Testis (tissue), 2 donors: ENCODE measurements at regions not wholly inside any gene's neighbourhood (a gene's known extent, or its start where the extent isn't known, plus 50 kb on each side); places are given as distances from the start of the nearest gene placed in this dataset.
"Not testable (repeated sequence)": the region's sequence is repeated elsewhere in the genome, so short reads cannot be mapped to it uniquely, and the experiment has no call there.

Experiments used
- DNase-seq: peaks from one replicate; pipeline ENCODE4 v3.0.0-alpha.2; 2019
- H3K27ac ChIP-seq, 2 donors: fragments of 200-600 bp; sonication (generic); one replicate each; pipeline ENCODE4 v1.5.1; 2019
- H3K27me3 ChIP-seq: fragments of 200-600 bp; sonication (generic); one replicate; pipeline ENCODE4 v1.5.1; 2019
- H3K36me3 ChIP-seq: fragments of 200-600 bp; sonication (generic); one replicate; pipeline ENCODE4 v1.5.1; 2017; ENCODE audit warnings: low read depth; ENCODE audit errors: missing control alignments
- H3K4me1 ChIP-seq: fragments of 200-600 bp; sonication (generic); one replicate; pipeline ENCODE4 v1.5.1; 2019
- H3K4me3 ChIP-seq, 2 donors: fragments of 200-600 bp; sonication (generic); one replicate each; pipeline ENCODE4 v1.5.1; 2017 to 2019
- H3K9me3 ChIP-seq: fragments of 200-600 bp; sonication (generic); one replicate; pipeline ENCODE4 v1.5.1; 2017
- CTCF ChIP-seq, 3 experiments: fragments of 450-650 bp in 2 of 3; fragments of 200-600 bp in 1 of 3; sonication (generic) in 1 of 3; IDR thresholded peaks; one replicate each; pipeline ENCODE4 v1.5.1; 2016 to 2019; ENCODE audit warnings: antibody characterized with exemption in 3 of 3, mild to moderate bottlenecking in 2 of 3, moderate library complexity in 1 of 3
- POLR2A ChIP-seq: fragments of 450-650 bp; IDR thresholded peaks from one replicate; pipeline ENCODE4 v1.6.1; 2017; ENCODE audit warnings: antibody characterized with exemption, mild to moderate bottlenecking, moderate library complexity
- WGBS, 2 donors: methylation state at CpG; one replicate each; pipeline ENCODE4 v1.1.5; 2018; 5-methylcytosine and 5-hydroxymethylcytosine counted together
- intact Hi-C: fragments of 100-400 bp; cut with DNase I; formaldehyde crosslinking; loops from one replicate; pipeline ENCODE4 v1.15.1; 2023; ENCODE audit warnings: low total_unique reads

GRCh38 chr13:74264333-74264732, 130.1 kb upstream of the KLF12 start:
- H3K27me3 ChIP-seq = no peaks in the 10 kb centered on the region
- no peak for DNase-seq
- H3K36me3 ChIP-seq = no peaks in the 10 kb centered on the region
- no peak for TF ChIP-seq POLR2A
- no peak for TF ChIP-seq CTCF (IDR thresholded peaks at IDR 0.05)
- no peak overlapping the region for H3K27ac ChIP-seq
- H3K4me1 ChIP-seq = no peaks in the 10 kb centered on the region
- H3K4me3 ChIP-seq = no peak overlapping the region
- intact Hi-C loops = no loop called here
- no peaks in the 10 kb centered on the region for H3K9me3 ChIP-seq

- intact Hi-C loops, H3K4me3 ChIP-seq, H3K27ac ChIP-seq, H3K9me3 ChIP-seq, H3K36me3 ChIP-seq, H3K4me1 ChIP-seq, H3K27me3 ChIP-seq, DNase-seq: not testable (repeated sequence)
- 99 to 100% methylated on average over 3 of the region's 3 CpGs for WGBS, 2 donors
Observed at GRCh38 chr13:74260420-74260819, 126.2 kb upstream of the KLF12 start.

GRCh38 chr13:74259641-74260040, 125.4 kb upstream of the KLF12 start:
- H3K36me3 ChIP-seq = no peaks in the 10 kb centered on the region
- intact Hi-C loops = no loop called here
- H3K4me3 ChIP-seq = no peak overlapping the region
- 84 to 87% methylated on average over 3 of the region's 3 CpGs for WGBS, 2 donors
- DNase-seq = no peak
- H3K27me3 ChIP-seq = no peaks in the 10 kb centered on the region
- H3K9me3 ChIP-seq = no peaks in the 10 kb centered on the region
- H3K4me1 ChIP-seq = no peaks in the 10 kb centered on the region
- TF ChIP-seq CTCF (IDR thresholded peaks at IDR 0.05) (no peak), POLR2A (no peak)
- H3K27ac ChIP-seq = no peak overlapping the region

- Histone ChIP-seq H3K27me3 (no peaks in the 10 kb centered on the region), H3K36me3 (no peaks in the 10 kb centered on the region), H3K4me1 (no peaks in the 10 kb centered on the region), H3K4me3 (no peak overlapping the region), H3K9me3 (no peaks in the 10 kb centered on the region), H3K27ac (no peak overlapping the region)
- DNase-seq = no peak
- intact Hi-C loops = no loop called here
- no peak for TF ChIP-seq CTCF (IDR thresholded peaks at IDR 0.05)
- no peak for TF ChIP-seq POLR2A
- WGBS, 2 donors = 96 to 99% methylated on average over 4 of the region's 4 CpGs
Observed at GRCh38 chr13:74258961-74259360, 124.8 kb upstream of the KLF12 start.

GRCh38 chr13:74256969-74257368, 122.8 kb upstream of the KLF12 start:
- Histone ChIP-seq H3K27ac (no peak overlapping the region), H3K4me1 (no peaks in the 10 kb centered on the region), H3K9me3 (no peaks in the 10 kb centered on the region), H3K4me3 (no peak overlapping the region), H3K36me3 (no peaks in the 10 kb centered on the region), H3K27me3 (no peaks in the 10 kb centered on the region)
- no peak for TF ChIP-seq CTCF (IDR thresholded peaks at IDR 0.05)
- TF ChIP-seq POLR2A = no peak
- 62 to 66% methylated on average over 4 of the region's 4 CpGs for WGBS, 2 donors
- intact Hi-C loops = no loop called here
- no peak for DNase-seq
